Uterus (tissue), 2 donors: ENCODE measurements at regions not wholly inside any gene's neighbourhood (a gene's known extent, or its start where the extent isn't known, plus 50 kb on each side); places are given as distances from the start of the nearest gene placed in this dataset.

Source experiments
- CTCF ChIP-seq, 4 experiments: fragments of 200-600 bp in 2 of 4; fragments of 450-650 bp in 2 of 4; sonication (generic) in 2 of 4; IDR thresholded peaks; one replicate each; pipeline ENCODE4 v1.5.1; 2016 to 2019; ENCODE audit warnings: antibody characterized with exemption in 4 of 4, mild to moderate bottlenecking in 2 of 4, moderate library complexity in 1 of 4
- POLR2A ChIP-seq, 2 donors: fragments of 450-650 bp; IDR thresholded peaks; one replicate each; pipeline ENCODE4 v1.6.1; 2016; ENCODE audit warnings: antibody characterized with exemption in 2 of 2, mild to moderate bottlenecking in 1 of 2, moderate library complexity in 1 of 2

- TF ChIP-seq CTCF (IDR thresholded peaks at IDR 0.05) (no peak), POLR2A (IDR thresholded peaks at IDR 0.05) (no peak)
Measured at GRCh38 chr11:116100016-116100415, 595.8 kb upstream of the CADM1 start.
